ENCODE measurements at regions not wholly inside any gene's neighbourhood (a gene's known extent, or its start where the extent isn't known, plus 50 kb on each side); places are given as distances from the start of the nearest gene placed in this dataset.

- dilution Hi-C loops (cut with MboI; ENCODE audit: extremely low pct_ligation_motif_present, low sequenced_read_pairs), result no loop called here
- H3K9me3 ChIP-seq (replicated peaks; ENCODE audit: control insufficient read depth, insufficient read depth, low read length), result no peaks in the 10 kb centered on the region
- H3K27ac ChIP-seq (ENCODE audit: insufficient read depth, low read depth, low read length), result no peak overlapping the region
- no peak for FAIRE-seq
- no peaks in the 10 kb centered on the region for H3K36me3 ChIP-seq (ENCODE audit: control insufficient read depth in 2 of 2, extremely low read depth in 1 of 2, insufficient read depth in 2 of 2, low read length in 2 of 2)
- H3K9ac ChIP-seq (replicated peaks; ENCODE audit: extremely low read depth, insufficient read depth, low read length), result no peak overlapping the region
- TF ChIP-seq GATA2 (IDR thresholded peaks at IDR 0.05; ENCODE audit: insufficient read depth, insufficient read length, low read depth, low read length) (no peak), EZH2 (IDR thresholded peaks at IDR 0.05; ENCODE audit: borderline replicate concordance, low read depth, low read length, severe bottlenecking) (no peak)
- TF ChIP-seq, protein P1, sequence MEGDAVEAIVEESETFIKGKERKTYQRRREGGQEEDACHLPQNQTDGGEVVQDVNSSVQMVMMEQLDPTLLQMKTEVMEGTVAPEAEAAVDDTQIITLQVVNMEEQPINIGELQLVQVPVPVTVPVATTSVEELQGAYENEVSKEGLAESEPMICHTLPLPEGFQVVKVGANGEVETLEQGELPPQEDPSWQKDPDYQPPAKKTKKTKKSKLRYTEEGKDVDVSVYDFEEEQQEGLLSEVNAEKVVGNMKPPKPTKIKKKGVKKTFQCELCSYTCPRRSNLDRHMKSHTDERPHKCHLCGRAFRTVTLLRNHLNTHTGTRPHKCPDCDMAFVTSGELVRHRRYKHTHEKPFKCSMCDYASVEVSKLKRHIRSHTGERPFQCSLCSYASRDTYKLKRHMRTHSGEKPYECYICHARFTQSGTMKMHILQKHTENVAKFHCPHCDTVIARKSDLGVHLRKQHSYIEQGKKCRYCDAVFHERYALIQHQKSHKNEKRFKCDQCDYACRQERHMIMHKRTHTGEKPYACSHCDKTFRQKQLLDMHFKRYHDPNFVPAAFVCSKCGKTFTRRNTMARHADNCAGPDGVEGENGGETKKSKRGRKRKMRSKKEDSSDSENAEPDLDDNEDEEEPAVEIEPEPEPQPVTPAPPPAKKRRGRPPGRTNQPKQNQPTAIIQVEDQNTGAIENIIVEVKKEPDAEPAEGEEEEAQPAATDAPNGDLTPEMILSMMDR (IDR thresholded peaks at IDR 0.05; ENCODE audit: extremely low read depth in 1 of 2, insufficient read depth in 1 of 2, low read depth in 1 of 2, low read length in 2 of 2), result no peak
- no peak overlapping the region for H3K4me3 ChIP-seq (replicated peaks in 1 of 3; ENCODE audit: insufficient read depth in 1 of 3, low read depth in 1 of 3, low read length in 3 of 3)
- H3K4me2 ChIP-seq (ENCODE audit: insufficient read depth, low read length), result no peak overlapping the region
- no peaks in the 10 kb centered on the region for H3K9me1 ChIP-seq (replicated peaks; ENCODE audit: control insufficient read depth, extremely low read depth, insufficient read depth, low read length)
- intact Hi-C loops (cut with micrococcal nuclease), result no loop called here
- no peaks in the 10 kb centered on the region for H3K27me3 ChIP-seq (ENCODE audit: control insufficient read depth in 2 of 2, insufficient read depth in 2 of 2, low read length in 2 of 2)
- no peaks in the 10 kb centered on the region for H4K20me1 ChIP-seq (replicated peaks; ENCODE audit: control insufficient read depth, extremely low read depth, insufficient read depth, low read length)
- CTCF ChIA-PET, result interaction anchor here (1.0 to 4.2 kb wide), 2 partner anchors 32 to 70 kb away, joined by 3 to 42 read pairs; no protein-coding TSS in a partner anchor
- no peak for DNase-seq (ENCODE audit: low read depth, low spot score)
- H2AFZ ChIP-seq (ENCODE audit: low read depth, low read length), result no peak overlapping the region
- no TSS peak for BruUV-seq (replicated peaks)
- H3K79me2 ChIP-seq (ENCODE audit: control insufficient read depth, insufficient read depth, low read length), result no peaks in the 10 kb centered on the region
- peaks cover 41% of the 10 kb centered on the region for H3K4me1 ChIP-seq (ENCODE audit: control insufficient read depth, extremely low read depth, insufficient read depth, low read length)
- POLR2A ChIA-PET, result no interaction called here
These were observed 151.7 kb downstream of the ERMARD start for GRCh38 chr6:169903122-169903521.

- Histone ChIP-seq H3K79me2 (ENCODE audit: control insufficient read depth, insufficient read depth, low read length) (no peaks in the 10 kb centered on the region), H3K9me3 (replicated peaks; ENCODE audit: control insufficient read depth, insufficient read depth, low read length) (no peaks in the 10 kb centered on the region), H3K4me1 (ENCODE audit: control insufficient read depth, extremely low read depth, insufficient read depth, low read length) (peaks cover 41% of the 10 kb centered on the region), H3K27me3 (ENCODE audit: control insufficient read depth in 2 of 2, insufficient read depth in 2 of 2, low read length in 2 of 2) (no peaks in the 10 kb centered on the region), H3K4me3 (replicated peaks in 1 of 3; ENCODE audit: insufficient read depth in 1 of 3, low read depth in 1 of 3, low read length in 3 of 3) (no peak overlapping the region), H3K36me3 (ENCODE audit: control insufficient read depth in 2 of 2, extremely low read depth in 1 of 2, insufficient read depth in 2 of 2, low read length in 2 of 2) (no peaks in the 10 kb centered on the region), H3K27ac (ENCODE audit: insufficient read depth, low read depth, low read length) (no peak overlapping the region), H4K20me1 (replicated peaks; ENCODE audit: control insufficient read depth, extremely low read depth, insufficient read depth, low read length) (no peaks in the 10 kb centered on the region), H3K4me2 (ENCODE audit: insufficient read depth, low read length) (no peak overlapping the region), H2AFZ (ENCODE audit: low read depth, low read length) (no peak overlapping the region), H3K9me1 (replicated peaks; ENCODE audit: control insufficient read depth, extremely low read depth, insufficient read depth, low read length) (no peaks in the 10 kb centered on the region), H3K9ac (replicated peaks; ENCODE audit: extremely low read depth, insufficient read depth, low read length) (no peak overlapping the region)
- POLR2A ChIA-PET, result no interaction called here
- intact Hi-C loops (cut with micrococcal nuclease) (no loop called here), dilution Hi-C loops (cut with MboI; ENCODE audit: extremely low pct_ligation_motif_present, low sequenced_read_pairs) (no loop called here)
- TF ChIP-seq FOS (IDR thresholded peaks at IDR 0.05; ENCODE audit: borderline replicate concordance, insufficient read depth, low read length) (no peak), POLR2AphosphoS5 (IDR thresholded peaks at IDR 0.05; ENCODE audit: insufficient read depth, low read depth, low read length) (no peak), POLR2A (IDR thresholded peaks at IDR 0.05; ENCODE audit: low read depth, low read length) (no peak), GATA2 (IDR thresholded peaks at IDR 0.05; ENCODE audit: insufficient read depth, insufficient read length, low read depth, low read length) (no peak), MYC (IDR thresholded peaks at IDR 0.05; ENCODE audit: low read depth, low read length) (no peak), MAX (IDR thresholded peaks at IDR 0.05; ENCODE audit: insufficient read depth, insufficient read length) (no peak), JUN (IDR thresholded peaks at IDR 0.05; ENCODE audit: borderline replicate concordance, insufficient read depth, insufficient read length, low read depth) (no peak), EZH2 (IDR thresholded peaks at IDR 0.05; ENCODE audit: borderline replicate concordance, low read depth, low read length, severe bottlenecking) (no peak)
- TF ChIP-seq, protein P1 (IDR thresholded peaks at IDR 0.05; ENCODE audit: extremely low read depth in 1 of 2, insufficient read depth in 1 of 2, low read depth in 1 of 2, low read length in 2 of 2), result no peak
- BruUV-seq (replicated peaks), result no TSS peak
- CTCF ChIA-PET, result interaction anchor here (4.2 kb wide), 1 partner anchor 70 kb away, joined by 42 read pairs; no protein-coding TSS in a partner anchor
- FAIRE-seq, result no peak
- no peak for DNase-seq (ENCODE audit: low read depth, low spot score)
These were observed 151.2 kb downstream of the ERMARD start for GRCh38 chr6:169902604-169903003.
